H1 (cell line): ENCODE measurements at regions not wholly inside any gene's neighbourhood (a gene's known extent, or its start where the extent isn't known, plus 50 kb on each side); places are given as distances from the start of the nearest gene placed in this dataset.

Experiments
- CTCF ChIA-PET: fragments of 300-600 bp; sonication (Branson Sonifier 250); formaldehyde crosslinking; loops from one replicate; lab custom pipeline; 2021; ENCODE audit not compliant: partially characterized antibody; lab: Charles Lee
- POLR2A ChIA-PET: fragments of 300-600 bp; sonication (Branson Sonifier 250); formaldehyde crosslinking; loops from one replicate; lab custom pipeline; 2021; ENCODE audit warnings: inconsistent platforms; ENCODE audit not compliant: partially characterized antibody; lab: Charles Lee
- DNase-seq, 2 experiments: peaks; one replicate each; pipeline versions ENCODE4 v3.0.0 to v3.0.0-alpha.2; 2010 to 2022; ENCODE audit warnings: low spot score in 2 of 2, low read depth in 1 of 2, mixed read lengths in 1 of 2
- FAIRE-seq: peaks from 2 replicates; lab custom pipeline; 2011; peaks lifted over from hg19 to GRCh38; lab: Jason Lieb, UNC
- H2AFZ ChIP-seq: 2 replicates; pipeline ENCODE4 v1.8.1; 2012; ENCODE audit warnings: low read length, inconsistent platforms
- H2AK5ac ChIP-seq: 2 replicates; pipeline ENCODE4 v1.6.1; 2013; ENCODE audit warnings: low read depth, low read length
- H2BK120ac ChIP-seq: replicated peaks from 2 replicates; pipeline ENCODE3; 2013; ENCODE audit warnings: low read depth, low read length, inconsistent platforms
- H2BK12ac ChIP-seq: 2 replicates; pipeline ENCODE4 v1.6.1; 2013; ENCODE audit warnings: low read depth, low read length
- H2BK15ac ChIP-seq: 2 replicates; pipeline ENCODE4 v1.6.1; 2013; ENCODE audit warnings: low read length
- H2BK20ac ChIP-seq: 2 replicates; pipeline ENCODE4 v1.6.1; 2013; ENCODE audit warnings: low read length
- H2BK5ac ChIP-seq: 2 replicates; pipeline ENCODE4 v1.6.1; 2013; ENCODE audit warnings: low read depth, low read length
- H3K14ac ChIP-seq: 2 replicates; pipeline ENCODE4 v1.6.1; 2013; ENCODE audit warnings: inconsistent platforms; ENCODE audit not compliant: insufficient read length
- H3K18ac ChIP-seq: 2 replicates; pipeline ENCODE4 v1.6.1; 2013; ENCODE audit warnings: low read length; ENCODE audit errors: extremely low read depth
- H3K23ac ChIP-seq: 2 replicates; pipeline ENCODE4 v1.6.1; 2013; ENCODE audit warnings: inconsistent platforms; ENCODE audit not compliant: insufficient read length
- H3K23me2 ChIP-seq: 2 replicates; pipeline ENCODE4 v1.6.1; 2013; ENCODE audit warnings: low read depth, low read length
- H3K27ac ChIP-seq: 2 replicates; pipeline ENCODE4 v1.6.1; 2011; ENCODE audit warnings: low read depth, low read length, inconsistent platforms
- H3K27me3 ChIP-seq, 4 experiments: replicated peaks in 1 of 4; 1 replicate in 1 of 4; 2 replicates in 3 of 4; pipeline versions ENCODE4 v1.6.1 to v1.8.1; 2011 to 2013; ENCODE audit warnings: low read length in 3 of 4, mild to moderate bottlenecking in 3 of 4, inconsistent platforms in 2 of 4, mixed read lengths in 2 of 4, moderate library complexity in 1 of 4; ENCODE audit not compliant: control insufficient read depth in 3 of 4, insufficient read depth in 3 of 4; ENCODE audit errors: extremely low read depth in 1 of 4
- H3K36me3 ChIP-seq, 4 experiments: 2 replicates each; pipeline versions ENCODE4 v1.6.1 to v1.8.1; 2011 to 2013; ENCODE audit warnings: mild to moderate bottlenecking in 4 of 4, low read length in 3 of 4, moderate library complexity in 2 of 4, control low read depth in 1 of 4, inconsistent platforms in 1 of 4; ENCODE audit not compliant: insufficient read depth in 4 of 4, control insufficient read depth in 2 of 4
- H3K4ac ChIP-seq: replicated peaks from 2 replicates; pipeline ENCODE3; 2013; ENCODE audit warnings: low read length, low read depth, mixed read lengths, inconsistent platforms; ENCODE audit not compliant: insufficient read length
- H3K4me1 ChIP-seq, 4 experiments: replicated peaks in 1 of 4; 1 replicate in 1 of 4; 2 replicates in 3 of 4; pipeline versions ENCODE4 v1.6.1 to v1.8.1; 2011 to 2013; ENCODE audit warnings: low read length in 3 of 4, inconsistent platforms in 2 of 4, mixed read lengths in 1 of 4; ENCODE audit not compliant: insufficient read depth in 4 of 4, control insufficient read depth in 3 of 4
- H3K4me2 ChIP-seq, 2 experiments: 2 replicates each; pipeline versions ENCODE4 v1.6.1 to v1.8.1; 2011 to 2013; ENCODE audit warnings: low read depth in 2 of 2, low read length in 2 of 2, control low read depth in 1 of 2, inconsistent platforms in 1 of 2, mild to moderate bottlenecking in 1 of 2; ENCODE audit not compliant: insufficient read depth in 1 of 2
- H3K4me3 ChIP-seq, 4 experiments: fragments of 200-600, 300-600 bp in 1 of 4; sonication (generic), shearing (Covaris generic), sonication (Bioruptor Twin) in 1 of 4; 2 replicates each; pipeline versions ENCODE4 v1.5.1 to v1.8.1; 2011 to 2016; ENCODE audit warnings: low read length in 4 of 4, low read depth in 3 of 4, control low read depth in 2 of 4, inconsistent platforms in 2 of 4, mild to moderate bottlenecking in 2 of 4, mixed read lengths in 1 of 4, moderate library complexity in 1 of 4; ENCODE audit not compliant: insufficient read depth in 2 of 4; ENCODE audit errors: extremely low read depth in 1 of 4
- H3K56ac ChIP-seq: replicated peaks from 2 replicates; pipeline ENCODE3; 2013; ENCODE audit warnings: low read depth, mild to moderate bottlenecking, mixed read lengths, low read length, inconsistent platforms; ENCODE audit not compliant: insufficient read length
- H3K79me1 ChIP-seq: 2 replicates; pipeline ENCODE4 v1.6.1; 2013; ENCODE audit warnings: low read depth, low read length, control low read depth
- H3K79me2 ChIP-seq, 2 experiments: 2 replicates each; pipeline versions ENCODE4 v1.6.1 to v1.8.1; 2012 to 2013; ENCODE audit warnings: low read length in 2 of 2, mild to moderate bottlenecking in 2 of 2, inconsistent platforms in 1 of 2; ENCODE audit not compliant: insufficient read depth in 2 of 2, control insufficient read depth in 1 of 2
- H3K9ac ChIP-seq, 4 experiments: replicated peaks in 1 of 4; 1 replicate in 1 of 4; 2 replicates in 3 of 4; pipeline versions ENCODE4 v1.6.1 to v1.8.1; 2011 to 2013; ENCODE audit warnings: low read depth in 3 of 4, low read length in 3 of 4, control low read depth in 2 of 4, mild to moderate bottlenecking in 2 of 4, moderate library complexity in 2 of 4, inconsistent platforms in 1 of 4; ENCODE audit errors: extremely low read depth in 1 of 4
- H3K9me3 ChIP-seq, 2 experiments: 2 replicates each; pipeline versions ENCODE4 v1.6.1 to v1.8.1; 2012 to 2013; ENCODE audit warnings: mild to moderate bottlenecking in 2 of 2, moderate library complexity in 2 of 2, control low read depth in 1 of 2, inconsistent platforms in 1 of 2, low read depth in 1 of 2, low read length in 1 of 2, mixed read lengths in 1 of 2; ENCODE audit not compliant: insufficient read depth in 2 of 2
- H4K20me1 ChIP-seq, 2 experiments: replicated peaks in 1 of 2; 2 replicates each; pipeline versions ENCODE3 to v1.8.1; 2011 to 2013; ENCODE audit warnings: inconsistent platforms in 2 of 2, low read length in 2 of 2, mild to moderate bottlenecking in 1 of 2; ENCODE audit not compliant: insufficient read depth in 2 of 2, control insufficient read depth in 1 of 2
- H4K5ac ChIP-seq: 2 replicates; pipeline ENCODE4 v1.6.1; 2013; ENCODE audit warnings: low read length, low read depth, mixed read lengths, inconsistent platforms; ENCODE audit not compliant: insufficient read length
- H4K8ac ChIP-seq: 2 replicates; pipeline ENCODE4 v1.8.0; 2013; ENCODE audit warnings: mild to moderate bottlenecking, moderate library complexity, low read length, inconsistent platforms; ENCODE audit not compliant: insufficient read depth; ENCODE audit errors: extremely low read depth
- H4K91ac ChIP-seq: replicated peaks from 2 replicates; pipeline ENCODE3; 2013; ENCODE audit warnings: low read length, mixed read lengths, inconsistent platforms; ENCODE audit not compliant: insufficient read length
- CEBPB ChIP-seq: IDR thresholded peaks from 2 replicates; pipeline ENCODE4 v1.6.1; 2012; ENCODE audit warnings: low read depth, low read length
- EP300 ChIP-seq, 2 experiments: IDR thresholded peaks; 1 replicate in 1 of 2; 2 replicates in 1 of 2; pipeline ENCODE4 v1.6.1; 2011 to 2012; ENCODE audit warnings: low read depth in 2 of 2, low read length in 2 of 2, mild to moderate bottlenecking in 2 of 2, borderline replicate concordance in 1 of 2, inconsistent platforms in 1 of 2, moderate library complexity in 1 of 2
- JUN ChIP-seq: IDR thresholded peaks from 2 replicates; pipeline ENCODE4 v1.6.1; 2011; ENCODE audit warnings: low read depth, mild to moderate bottlenecking, improper control_type of control experiment, low read length
- TEAD4 ChIP-seq: IDR thresholded peaks from 2 replicates; pipeline ENCODE4 v1.6.1; 2012; ENCODE audit warnings: low read depth, low read length, inconsistent platforms, mixed read lengths
- WGBS, 2 experiments: shearing (Covaris generic) in 1 of 2; methylation state at CpG; one replicate each; pipeline versions ENCODE4 v1.1.6 to v1.1.7; 2013 to 2015; ENCODE audit warnings: low lambda C conversion rate in 2 of 2, mixed read lengths in 2 of 2, inconsistent platforms in 1 of 2, low coverage in 1 of 2, missing lambda C conversion rate in 1 of 2; ENCODE audit not compliant: insufficient replicate concordance in 2 of 2, insufficient coverage in 1 of 2, insufficient read length in 1 of 2; ENCODE audit errors: extremely low coverage in 1 of 2, missing lambda C conversion rate in 1 of 2; 5-methylcytosine and 5-hydroxymethylcytosine counted together
- TF ChIP-seq, protein P1 (sequence below): IDR thresholded peaks from 2 replicates; pipeline ENCODE4 v1.6.1; 2011; ENCODE audit warnings: low read length, improper control_type of control experiment

DNA sequence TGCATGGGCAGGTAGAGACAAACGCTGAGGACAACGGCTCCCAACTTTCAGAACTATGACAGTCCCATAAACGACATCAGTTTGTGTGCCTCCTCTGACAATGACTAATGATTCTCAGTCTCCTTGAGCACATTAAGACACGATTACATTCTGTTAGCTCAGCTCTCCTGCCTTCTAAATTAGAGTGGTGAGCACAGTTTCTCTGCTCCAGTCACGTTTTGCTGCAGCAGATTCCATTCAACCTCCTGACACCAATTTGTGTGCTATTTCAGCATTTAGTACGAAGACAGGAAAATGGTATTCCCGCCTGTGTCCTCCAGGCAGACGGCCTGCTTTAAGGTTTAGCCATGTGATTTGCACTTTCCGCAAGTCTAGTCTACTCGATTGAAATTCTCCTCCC, 458.4 kb upstream of the CFAP20DC start:
- Histone ChIP-seq H2BK15ac (no peak overlapping the region; the same call in 1 of the 2 replicates), H3K23me2 (no peaks in the 10 kb centered on the region), H3K9me3 (no peaks in the 10 kb centered on the region), H3K23ac (no peak overlapping the region), H3K4me2 (no peak overlapping the region), H4K20me1 (no peaks in the 10 kb centered on the region), H2AFZ (0 out of 2 replicates have a peak overlapping the region, but pooled peaks have one; percentile 58), H2AK5ac (no peak overlapping the region), H3K36me3 (no peaks in the 10 kb centered on the region), H3K79me1 (no peaks in the 10 kb centered on the region), H2BK5ac (no peak overlapping the region), H2BK120ac (no peak overlapping the region), H4K8ac (no peak overlapping the region), H3K27me3 (no peaks in the 10 kb centered on the region), H2BK12ac (no peak overlapping the region), H3K27ac (no peak overlapping the region), H3K4ac (no peak overlapping the region), H3K18ac (no peak overlapping the region), H3K4me3 (no peak overlapping the region), H3K56ac (no peak overlapping the region), H3K4me1 (peaks cover 0 to 4% (median 0%) of the 10 kb centered on the region in 4 experiments; a peak in 2 of 7 replicates), H4K5ac (no peak overlapping the region), H3K9ac (no peak overlapping the region), H3K79me2 (no peaks in the 10 kb centered on the region), H2BK20ac (no peak overlapping the region), H3K14ac (no peak overlapping the region), H4K91ac (no peak overlapping the region)
- POLR2A ChIA-PET: no interaction called here
- CTCF ChIA-PET: no interaction called here
- no peak for DNase-seq
- TF ChIP-seq, protein P1, sequence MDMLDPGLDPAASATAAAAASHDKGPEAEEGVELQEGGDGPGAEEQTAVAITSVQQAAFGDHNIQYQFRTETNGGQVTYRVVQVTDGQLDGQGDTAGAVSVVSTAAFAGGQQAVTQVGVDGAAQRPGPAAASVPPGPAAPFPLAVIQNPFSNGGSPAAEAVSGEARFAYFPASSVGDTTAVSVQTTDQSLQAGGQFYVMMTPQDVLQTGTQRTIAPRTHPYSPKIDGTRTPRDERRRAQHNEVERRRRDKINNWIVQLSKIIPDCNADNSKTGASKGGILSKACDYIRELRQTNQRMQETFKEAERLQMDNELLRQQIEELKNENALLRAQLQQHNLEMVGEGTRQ: no peak
- no peak for TF ChIP-seq JUN
- TF ChIP-seq CEBPB: no peak
- TF ChIP-seq EP300 (IDR thresholded peaks at IDR 0.05; ENCODE audit: borderline replicate concordance in 1 of 2, low read depth in 2 of 2, low read length in 2 of 2): no peak
- no peak for TF ChIP-seq TEAD4
- FAIRE-seq: no peak
- 96% methylated on average over 10 of the region's 10 CpGs; no CpG with 5 or more reads in 1 of the 2 experiments for WGBS, 2 experiments
